Caco-2 (cell line): ENCODE measurements at regions not wholly inside any gene's neighbourhood (a gene's known extent, or its start where the extent isn't known, plus 50 kb on each side); places are given as distances from the start of the nearest gene placed in this dataset.

Source experiments
- BruUV-seq: library from RNA; stranded (reverse); fragments of 400-500 nt; replicated peaks from 2 replicates; lab custom pipeline; 2021; lab: Mats Ljungman, UMichigan
- CTCF ChIA-PET: fragments of 300-600 bp; sonication (Branson Sonifier 250); formaldehyde crosslinking; loops from one replicate; lab custom pipeline; 2022; ENCODE audit warnings: antibody characterized with exemption; lab: Charles Lee
- POLR2A ChIA-PET: fragments of 300-600 bp; sonication (Branson Sonifier 250); formaldehyde crosslinking; loops from one replicate; lab custom pipeline; 2022; ENCODE audit warnings: antibody characterized with exemption; lab: Charles Lee
- DNase-seq, 2 experiments: peaks; one replicate each; pipeline versions ENCODE4 v3.0.0 to v3.0.0-alpha.2; 2020 to 2022
- H3K27me3 ChIP-seq: replicated peaks from 2 replicates; pipeline ENCODE4 v1.6.0; 2011; ENCODE audit warnings: low read length; ENCODE audit not compliant: control insufficient read depth, insufficient read depth
- H3K36me3 ChIP-seq: 2 replicates; pipeline ENCODE4 v1.5.1; 2011; ENCODE audit warnings: low read length; ENCODE audit not compliant: control insufficient read depth, insufficient read depth
- H3K4me1 ChIP-seq: fragments of 250-450 bp; sonication (Bioruptor Pico); 2 replicates; pipeline ENCODE4 v1.5.1; 2020; ENCODE audit warnings: mild to moderate bottlenecking
- H3K4me3 ChIP-seq: 2 replicates; pipeline ENCODE4 v1.5.1; 2011; ENCODE audit warnings: low read depth, mild to moderate bottlenecking, control low read depth, low read length
- H3K9me3 ChIP-seq: fragments of 250-450 bp; sonication (Bioruptor Pico); 2 replicates; pipeline ENCODE4 v1.5.1; 2020; ENCODE audit warnings: mild to moderate bottlenecking, moderate library complexity
- H3K27ac Mint-ChIP-seq: one replicate; pipeline ENCODE4 v1.8.0; 2022; ENCODE audit warnings: mixed read lengths; ENCODE audit not compliant: unreplicated experiment
- H3K27me3 Mint-ChIP-seq: one replicate; pipeline ENCODE4 v1.8.0; 2022; ENCODE audit warnings: mixed read lengths; ENCODE audit not compliant: insufficient read depth, unreplicated experiment
- H3K36me3 Mint-ChIP-seq: one replicate; pipeline ENCODE4 v1.8.0; 2022; ENCODE audit warnings: mild to moderate bottlenecking, mixed read lengths; ENCODE audit not compliant: insufficient read depth, unreplicated experiment
- H3K4me1 Mint-ChIP-seq: one replicate; pipeline ENCODE4 v1.8.0; 2022; ENCODE audit warnings: low read depth, mixed read lengths; ENCODE audit not compliant: unreplicated experiment
- H3K4me3 Mint-ChIP-seq: one replicate; pipeline ENCODE4 v1.8.0; 2022; ENCODE audit warnings: mild to moderate bottlenecking, moderate library complexity, mixed read lengths; ENCODE audit not compliant: unreplicated experiment
- H3K9me3 Mint-ChIP-seq: one replicate; pipeline ENCODE4 v1.8.0; 2022; ENCODE audit warnings: mixed read lengths; ENCODE audit not compliant: unreplicated experiment
- intact Hi-C: fragments of 100-400 bp; cut with micrococcal nuclease; formaldehyde crosslinking; loops from one replicate; pipeline ENCODE4 v1.10.0; 2022; ENCODE audit not compliant: unreplicated experiment
- TF ChIP-seq, protein P1 (sequence below), 2 experiments: fragments of 200-600 bp in 1 of 2; IDR thresholded peaks; 1 replicate in 1 of 2; 2 replicates in 1 of 2; pipeline versions ENCODE4 v1.5.1 to v1.8.0; 2011 to 2022; ENCODE audit warnings: antibody characterized with exemption in 1 of 2, control low read depth in 1 of 2, inconsistent platforms in 1 of 2, low read depth in 1 of 2, low read length in 1 of 2, mild to moderate bottlenecking in 1 of 2, moderate library complexity in 1 of 2; ENCODE audit not compliant: insufficient read depth in 1 of 2, severe bottlenecking in 1 of 2, unreplicated experiment in 1 of 2

DNA sequence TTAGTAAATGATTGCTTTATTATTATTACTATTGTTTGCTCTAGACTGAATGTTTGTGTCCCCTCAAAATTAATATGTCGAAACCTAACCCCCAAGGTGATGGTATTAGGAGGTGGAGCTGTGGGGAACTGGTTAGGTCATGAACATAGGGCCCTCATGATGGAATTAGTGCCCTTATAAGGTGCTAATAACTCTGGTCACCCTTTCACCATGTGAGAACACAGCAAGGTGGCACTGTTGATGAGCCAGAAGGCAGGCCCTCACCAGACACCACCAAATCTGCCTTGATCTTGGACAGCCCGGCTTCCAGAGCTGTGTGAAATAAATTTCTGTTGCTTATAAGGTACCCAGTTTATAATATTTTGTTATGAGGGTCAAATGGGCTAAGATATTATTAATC is 95.8 kb downstream of the BDNF start:
- no peak for DNase-seq
- Histone ChIP-seq H3K36me3 (no peaks in the 10 kb centered on the region), H3K4me3 (no peak overlapping the region), H3K4me1 (no peaks in the 10 kb centered on the region), H3K27me3 (0 out of 2 replicates have a peak, but pooled peaks cover 1% of the 10 kb centered on the region), H3K9me3 (no peaks in the 10 kb centered on the region)
- no peaks in the 10 kb centered on the region for H3K36me3 Mint-ChIP-seq
- no peak overlapping the region for H3K27ac Mint-ChIP-seq
- ChIA-PET CTCF (no interaction called here), POLR2A (no interaction called here)
- BruUV-seq = no TSS peak
- no peaks in the 10 kb centered on the region for H3K27me3 Mint-ChIP-seq
- no peaks in the 10 kb centered on the region for H3K4me1 Mint-ChIP-seq
- intact Hi-C loops = no loop called here
- H3K9me3 Mint-ChIP-seq = no peaks in the 10 kb centered on the region
- H3K4me3 Mint-ChIP-seq = no peak overlapping the region
- TF ChIP-seq, protein P1, sequence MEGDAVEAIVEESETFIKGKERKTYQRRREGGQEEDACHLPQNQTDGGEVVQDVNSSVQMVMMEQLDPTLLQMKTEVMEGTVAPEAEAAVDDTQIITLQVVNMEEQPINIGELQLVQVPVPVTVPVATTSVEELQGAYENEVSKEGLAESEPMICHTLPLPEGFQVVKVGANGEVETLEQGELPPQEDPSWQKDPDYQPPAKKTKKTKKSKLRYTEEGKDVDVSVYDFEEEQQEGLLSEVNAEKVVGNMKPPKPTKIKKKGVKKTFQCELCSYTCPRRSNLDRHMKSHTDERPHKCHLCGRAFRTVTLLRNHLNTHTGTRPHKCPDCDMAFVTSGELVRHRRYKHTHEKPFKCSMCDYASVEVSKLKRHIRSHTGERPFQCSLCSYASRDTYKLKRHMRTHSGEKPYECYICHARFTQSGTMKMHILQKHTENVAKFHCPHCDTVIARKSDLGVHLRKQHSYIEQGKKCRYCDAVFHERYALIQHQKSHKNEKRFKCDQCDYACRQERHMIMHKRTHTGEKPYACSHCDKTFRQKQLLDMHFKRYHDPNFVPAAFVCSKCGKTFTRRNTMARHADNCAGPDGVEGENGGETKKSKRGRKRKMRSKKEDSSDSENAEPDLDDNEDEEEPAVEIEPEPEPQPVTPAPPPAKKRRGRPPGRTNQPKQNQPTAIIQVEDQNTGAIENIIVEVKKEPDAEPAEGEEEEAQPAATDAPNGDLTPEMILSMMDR (IDR thresholded peaks at IDR 0.05; ENCODE audit: insufficient read depth in 1 of 2, low read depth in 1 of 2, low read length in 1 of 2, severe bottlenecking in 1 of 2, unreplicated experiment in 1 of 2) = no peak

DNA sequence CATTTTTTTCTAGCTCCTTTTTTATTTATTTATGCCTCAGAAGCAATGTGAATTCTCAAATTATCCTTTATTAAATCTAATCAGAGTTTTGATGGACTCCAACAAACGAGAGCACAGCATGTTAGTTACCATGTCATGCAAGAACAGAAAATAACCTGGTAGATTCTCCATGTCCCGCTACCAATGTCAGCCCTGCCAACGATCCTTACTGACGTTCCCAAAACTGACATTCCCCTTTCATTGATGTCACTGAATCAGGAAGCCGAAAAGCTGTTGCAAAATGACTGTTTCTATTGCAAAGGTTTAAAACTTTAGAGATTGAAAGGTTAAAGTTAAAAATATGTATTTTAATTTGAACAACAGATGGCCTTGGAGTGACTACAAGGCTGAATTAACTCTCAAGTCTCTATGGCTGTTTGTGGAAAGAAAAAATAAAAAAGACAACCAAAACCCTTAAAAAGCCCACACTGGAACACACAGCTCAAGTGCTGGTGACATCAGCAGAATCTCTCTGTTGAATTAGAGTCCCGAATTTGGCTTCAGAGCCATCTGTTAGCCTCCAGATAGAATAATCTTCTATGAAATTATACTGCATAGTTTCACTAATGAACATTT is 96.8 kb downstream of the BDNF start:
- intact Hi-C loops = no loop called here
- H3K9me3 Mint-ChIP-seq = no peaks in the 10 kb centered on the region
- no peaks in the 10 kb centered on the region for H3K27me3 Mint-ChIP-seq

DNA sequence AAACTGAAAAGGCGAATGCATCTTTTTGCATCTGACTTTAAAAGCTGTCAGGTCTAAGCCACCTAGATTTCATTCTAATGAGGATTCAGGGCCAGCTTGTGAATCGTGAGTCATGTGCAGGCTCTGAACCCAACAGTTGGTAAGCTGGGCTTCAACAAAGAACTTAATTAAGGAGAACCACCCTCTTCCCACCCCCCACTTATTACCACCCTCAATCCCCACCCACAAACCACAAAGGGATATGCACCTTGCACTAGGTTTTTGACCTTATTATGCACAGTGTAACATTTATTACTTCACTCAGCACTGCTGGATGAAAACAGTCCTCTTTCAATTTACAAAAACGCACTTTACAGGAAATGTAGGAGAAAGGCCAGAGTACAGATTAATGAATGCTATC is 94.1 kb upstream of the LIN7C start:
- POLR2A ChIA-PET = no interaction called here

More for the DNA sequence above, 96.8 kb downstream of the BDNF start:
- no peak overlapping the region for H3K4me3 Mint-ChIP-seq
- Histone ChIP-seq H3K27me3 (peaks cover 1% of the 10 kb centered on the region; the same call in 1 of the 2 replicates), H3K9me3 (no peaks in the 10 kb centered on the region), H3K36me3 (no peaks in the 10 kb centered on the region), H3K4me1 (no peaks in the 10 kb centered on the region), H3K4me3 (no peak overlapping the region)
- TF ChIP-seq, protein P1 (IDR thresholded peaks at IDR 0.05; ENCODE audit: insufficient read depth in 1 of 2, low read depth in 1 of 2, low read length in 1 of 2, severe bottlenecking in 1 of 2, unreplicated experiment in 1 of 2) = no peak
- H3K4me1 Mint-ChIP-seq = no peaks in the 10 kb centered on the region
- ChIA-PET POLR2A (no interaction called here), CTCF (no interaction called here)
- no TSS peak for BruUV-seq
- no peaks in the 10 kb centered on the region for H3K36me3 Mint-ChIP-seq
- DNase-seq = no peak
- H3K27ac Mint-ChIP-seq = no peak overlapping the region

More for the DNA sequence above, 94.1 kb upstream of the LIN7C start:
- H3K27me3 Mint-ChIP-seq = no peaks in the 10 kb centered on the region
- H3K4me3 Mint-ChIP-seq = no peak overlapping the region
- no peak for DNase-seq
- Histone ChIP-seq H3K4me1 (no peaks in the 10 kb centered on the region), H3K27me3 (peaks cover 1% of the 10 kb centered on the region; the same call in 1 of the 2 replicates), H3K4me3 (no peak overlapping the region), H3K36me3 (no peaks in the 10 kb centered on the region), H3K9me3 (no peaks in the 10 kb centered on the region)
- TF ChIP-seq, protein P1 (IDR thresholded peaks at IDR 0.05; ENCODE audit: insufficient read depth in 1 of 2, low read depth in 1 of 2, low read length in 1 of 2, severe bottlenecking in 1 of 2, unreplicated experiment in 1 of 2) = no peak
- CTCF ChIA-PET = no interaction called here
- no peak overlapping the region for H3K27ac Mint-ChIP-seq
- BruUV-seq = no TSS peak
- no peaks in the 10 kb centered on the region for H3K9me3 Mint-ChIP-seq
- H3K36me3 Mint-ChIP-seq = no peaks in the 10 kb centered on the region
- H3K4me1 Mint-ChIP-seq = no peaks in the 10 kb centered on the region
- intact Hi-C loops = no loop called here
